ENCODE measurements at regions not wholly inside any gene's neighbourhood (a gene's known extent, or its start where the extent isn't known, plus 50 kb on each side); places are given as distances from the start of the nearest gene placed in this dataset.

GRCh38 chr5:155941340-155941739 lies 385.6 kb upstream of the SGCD start:
- in situ Hi-C loops (cut with MboI; ENCODE audit: low sequenced_read_pairs) = loop anchor here (10.0 kb wide), 1 partner anchor 873 kb away; no protein-coding TSS in a partner anchor
- no peaks in the 10 kb centered on the region for H3K9me3 ChIP-seq
- no peak for DNase-seq (ENCODE audit: low spot score in 2 of 2)

GRCh38 chr5:155943516-155944407 lies 383.2 kb upstream of the SGCD start:
- in situ Hi-C loops (cut with MboI; ENCODE audit: low sequenced_read_pairs) = loop anchor here (10.0 kb wide), 1 partner anchor 871 kb away; no protein-coding TSS in a partner anchor
- Histone ChIP-seq H3K9me3 (no peaks in the 10 kb centered on the region), H3K4me3 (no peak overlapping the region), H3K36me3 (replicated peaks) (no peaks in the 10 kb centered on the region), H3K27me3 (ENCODE audit: low read depth) (no peaks in the 10 kb centered on the region), H3K4me1 (no peaks in the 10 kb centered on the region)
- DNase-seq (ENCODE audit: low spot score in 2 of 2) = peak; percentile 31 to 63

More at GRCh38 chr5:155941340-155941739, 385.6 kb upstream of the SGCD start:
- no peaks in the 10 kb centered on the region for H3K36me3 ChIP-seq (replicated peaks)
- no peaks in the 10 kb centered on the region; the same call in 1 of the 2 replicates for H3K27me3 ChIP-seq (ENCODE audit: low read depth)
- no peak overlapping the region for H3K4me3 ChIP-seq
- no peaks in the 10 kb centered on the region for H3K4me1 ChIP-seq

- H3K4me3 ChIP-seq = no peak overlapping the region
- no peaks in the 10 kb centered on the region for H3K9me3 ChIP-seq
- no peaks in the 10 kb centered on the region for H3K36me3 ChIP-seq (replicated peaks)
- DNase-seq (ENCODE audit: low spot score in 2 of 2) = no peak
- H3K27me3 ChIP-seq (ENCODE audit: low read depth) = no peaks in the 10 kb centered on the region
- H3K4me1 ChIP-seq = no peaks in the 10 kb centered on the region
- in situ Hi-C loops (cut with MboI; ENCODE audit: low sequenced_read_pairs) = loop anchor here (10.0 kb wide), 1 partner anchor 867 kb away; no protein-coding TSS in a partner anchor
Observed at GRCh38 chr5:155947394-155948062, 379.4 kb upstream of the SGCD start.

GRCh38 chr5:155948576-155948975 lies 378.4 kb upstream of the SGCD start:
- in situ Hi-C loops (cut with MboI; ENCODE audit: low sequenced_read_pairs) = loop anchor here (10.0 kb wide), 1 partner anchor 866 kb away; no protein-coding TSS in a partner anchor

GRCh38 chr5:155952486-155953089 lies 374.4 kb upstream of the SGCD start:
- DNase-seq (ENCODE audit: low spot score in 2 of 2) = peak in 1 of 2 experiments; percentile 18
- H3K9me3 ChIP-seq = no peaks in the 10 kb centered on the region
- no peaks in the 10 kb centered on the region for H3K36me3 ChIP-seq (replicated peaks)
- no peaks in the 10 kb centered on the region for H3K27me3 ChIP-seq (ENCODE audit: low read depth)
- H3K4me3 ChIP-seq = no peak overlapping the region
- in situ Hi-C loops (cut with MboI; ENCODE audit: low sequenced_read_pairs) = no loop called here
- H3K4me1 ChIP-seq = no peaks in the 10 kb centered on the region

More at GRCh38 chr5:155948576-155948975, 378.4 kb upstream of the SGCD start:
- no peak overlapping the region for H3K4me3 ChIP-seq
- H3K9me3 ChIP-seq = no peaks in the 10 kb centered on the region
- DNase-seq (ENCODE audit: low spot score in 2 of 2) = no peak
- no peaks in the 10 kb centered on the region for H3K36me3 ChIP-seq (replicated peaks)
- no peaks in the 10 kb centered on the region for H3K27me3 ChIP-seq (ENCODE audit: low read depth)
- H3K4me1 ChIP-seq = no peaks in the 10 kb centered on the region

- Histone ChIP-seq H3K36me3 (replicated peaks) (no peaks in the 10 kb centered on the region), H3K4me3 (no peak overlapping the region), H3K4me1 (no peaks in the 10 kb centered on the region), H3K9me3 (no peaks in the 10 kb centered on the region), H3K27me3 (ENCODE audit: low read depth) (no peaks in the 10 kb centered on the region)
- in situ Hi-C loops (cut with MboI; ENCODE audit: low sequenced_read_pairs) = no loop called here
- DNase-seq (ENCODE audit: low spot score in 2 of 2) = no peak
Observed at GRCh38 chr5:155953335-155953734, 373.6 kb upstream of the SGCD start.

- H3K4me3 ChIP-seq = no peak overlapping the region
- no peaks in the 10 kb centered on the region for H3K36me3 ChIP-seq (replicated peaks)
- H3K9me3 ChIP-seq = no peaks in the 10 kb centered on the region
- in situ Hi-C loops (cut with MboI; ENCODE audit: low sequenced_read_pairs) = no loop called here
- no peaks in the 10 kb centered on the region for H3K4me1 ChIP-seq
- no peaks in the 10 kb centered on the region for H3K27me3 ChIP-seq (ENCODE audit: low read depth)
- no peak for DNase-seq (ENCODE audit: low spot score in 2 of 2)
Observed at GRCh38 chr5:155954701-155955445, 372.1 kb upstream of the SGCD start.

GRCh38 chr5:155957884-155958283 lies 369.1 kb upstream of the SGCD start:
- no peaks in the 10 kb centered on the region for H3K4me1 ChIP-seq
- no peak for DNase-seq (ENCODE audit: low spot score in 2 of 2)
- in situ Hi-C loops (cut with MboI; ENCODE audit: low sequenced_read_pairs) = no loop called here
- H3K9me3 ChIP-seq = no peaks in the 10 kb centered on the region
- no peaks in the 10 kb centered on the region; the same call in 1 of the 2 replicates for H3K27me3 ChIP-seq (ENCODE audit: low read depth)
- no peak overlapping the region for H3K4me3 ChIP-seq
- no peaks in the 10 kb centered on the region for H3K36me3 ChIP-seq (replicated peaks)

- in situ Hi-C loops (cut with MboI; ENCODE audit: low sequenced_read_pairs) = no loop called here
- DNase-seq (ENCODE audit: low spot score in 2 of 2) = no peak
- Histone ChIP-seq H3K4me3 (no peak overlapping the region), H3K4me1 (no peaks in the 10 kb centered on the region), H3K27me3 (ENCODE audit: low read depth) (no peaks in the 10 kb centered on the region; the same call in 1 of the 2 replicates), H3K9me3 (no peaks in the 10 kb centered on the region), H3K36me3 (replicated peaks) (no peaks in the 10 kb centered on the region)
Observed at GRCh38 chr5:155959082-155959481, 367.9 kb upstream of the SGCD start.

- Histone ChIP-seq H3K4me1 (no peaks in the 10 kb centered on the region), H3K4me3 (no peak overlapping the region), H3K27me3 (ENCODE audit: low read depth) (no peaks in the 10 kb centered on the region; the same call in 1 of the 2 replicates), H3K36me3 (replicated peaks) (no peaks in the 10 kb centered on the region), H3K9me3 (no peaks in the 10 kb centered on the region)
- in situ Hi-C loops (cut with MboI; ENCODE audit: low sequenced_read_pairs) = no loop called here
- no peak for DNase-seq (ENCODE audit: low spot score in 2 of 2)
Observed at GRCh38 chr5:155960177-155960576, 366.8 kb upstream of the SGCD start.

- no peaks in the 10 kb centered on the region for H3K36me3 ChIP-seq (replicated peaks)
- no peaks in the 10 kb centered on the region; the same call in 1 of the 2 replicates for H3K27me3 ChIP-seq (ENCODE audit: low read depth)
- no peaks in the 10 kb centered on the region for H3K4me1 ChIP-seq
- H3K9me3 ChIP-seq = no peaks in the 10 kb centered on the region
- no peak for DNase-seq (ENCODE audit: low spot score in 2 of 2)
- no peak overlapping the region for H3K4me3 ChIP-seq
- in situ Hi-C loops (cut with MboI; ENCODE audit: low sequenced_read_pairs) = no loop called here
Observed at GRCh38 chr5:155969537-155969936, 357.4 kb upstream of the SGCD start.

- in situ Hi-C loops (cut with MboI; ENCODE audit: low sequenced_read_pairs) = no loop called here
- H3K36me3 ChIP-seq (replicated peaks) = no peaks in the 10 kb centered on the region
- H3K4me3 ChIP-seq = no peak overlapping the region
- no peaks in the 10 kb centered on the region; the same call in 1 of the 2 replicates for H3K27me3 ChIP-seq (ENCODE audit: low read depth)
- H3K9me3 ChIP-seq = no peaks in the 10 kb centered on the region
- no peak for DNase-seq (ENCODE audit: low spot score in 2 of 2)
- H3K4me1 ChIP-seq = no peaks in the 10 kb centered on the region
Observed at GRCh38 chr5:155974369-155974768, 352.6 kb upstream of the SGCD start.

GRCh38 chr5:155978850-155979249 lies 348.1 kb upstream of the SGCD start:
- in situ Hi-C loops (cut with MboI; ENCODE audit: low sequenced_read_pairs) = no loop called here

More at GRCh38 chr5:155978850-155979249, 348.1 kb upstream of the SGCD start:
- no peak overlapping the region for H3K4me3 ChIP-seq
- H3K27me3 ChIP-seq (ENCODE audit: low read depth) = no peaks in the 10 kb centered on the region
- no peaks in the 10 kb centered on the region for H3K9me3 ChIP-seq
- no peaks in the 10 kb centered on the region for H3K4me1 ChIP-seq
- no peak for DNase-seq (ENCODE audit: low spot score in 2 of 2)
- H3K36me3 ChIP-seq (replicated peaks) = no peaks in the 10 kb centered on the region
